WTC11 (cell line): ENCODE measurements at regions not wholly inside any gene's neighbourhood (a gene's known extent, or its start where the extent isn't known, plus 50 kb on each side); places are given as distances from the start of the nearest gene placed in this dataset.

Experiments
- ATAC-seq: fragments of 200-7000 bp; cut with Tn5 transposase; 2 replicates; pipeline ENCODE4 v1.10.0; 2021; ENCODE audit warnings: mild to moderate bottlenecking, moderate library complexity
- CTCF ChIA-PET: fragments of 300-600 bp; sonication (Branson Sonifier 250); formaldehyde crosslinking; loops from one replicate; lab custom pipeline; 2021; ENCODE audit warnings: antibody characterized with exemption; lab: Charles Lee
- POLR2A ChIA-PET: fragments of 350-600 bp; sonication (Branson Sonifier 250); formaldehyde crosslinking; loops from one replicate; lab custom pipeline; 2021; ENCODE audit warnings: antibody characterized with exemption; lab: Charles Lee
- DNase-seq: peaks from one replicate; pipeline ENCODE4 v3.0.0; 2021; ENCODE audit warnings: low spot score
- H3K27ac Mint-ChIP-seq: 2 replicates; pipeline ENCODE4 v1.8.0; 2021; ENCODE audit warnings: mixed read lengths
- H3K27me3 Mint-ChIP-seq: 2 replicates; pipeline ENCODE4 v1.8.0; 2021; ENCODE audit warnings: low read depth, mild to moderate bottlenecking, moderate library complexity, mixed read lengths
- H3K36me3 Mint-ChIP-seq: 2 replicates; pipeline ENCODE4 v1.8.0; 2021; ENCODE audit warnings: mixed read lengths
- H3K4me1 Mint-ChIP-seq: 2 replicates; pipeline ENCODE4 v1.8.0; 2022; ENCODE audit warnings: mixed read lengths
- H3K4me3 Mint-ChIP-seq: 2 replicates; pipeline ENCODE4 v1.8.0; 2021; ENCODE audit warnings: mild to moderate bottlenecking, moderate library complexity, mixed read lengths
- H3K9me3 Mint-ChIP-seq: 2 replicates; pipeline ENCODE4 v1.8.0; 2021; ENCODE audit warnings: mixed read lengths
- FOXK1 ChIP-seq: sonication (generic); formaldehyde crosslinking; IDR thresholded peaks from 2 replicates; pipeline ENCODE4 v1.8.0; 2022; ENCODE audit warnings: mild to moderate bottlenecking, moderate library complexity, missing genetic modification reagents
- GABPB1 ChIP-seq: sonication (generic); formaldehyde crosslinking; IDR thresholded peaks from 2 replicates; pipeline ENCODE4 v1.8.1; 2023; ENCODE audit warnings: mild to moderate bottlenecking, missing genetic modification reagents
- NFYB ChIP-seq: sonication (generic); formaldehyde crosslinking; conservative IDR thresholded peaks from 2 replicates; pipeline ENCODE4 v1.8.0; 2022; ENCODE audit warnings: low read depth, missing genetic modification reagents
- RORB ChIP-seq: fragments of 250-450 bp; sonication (Bioruptor Pico); IDR thresholded peaks from 2 replicates; pipeline ENCODE4 v1.9.0; 2021; ENCODE audit warnings: mild to moderate bottlenecking
- SMAD3 ChIP-seq: sonication (generic); formaldehyde crosslinking; IDR thresholded peaks from 2 replicates; pipeline ENCODE4 v1.8.0; 2022; ENCODE audit warnings: missing genetic modification reagents, mild to moderate bottlenecking, borderline replicate concordance
- TCF7 ChIP-seq: sonication (generic); formaldehyde crosslinking; IDR thresholded peaks from 2 replicates; pipeline ENCODE4 v1.8.0; 2022; ENCODE audit warnings: mild to moderate bottlenecking, low read depth, missing genetic modification reagents, moderate library complexity
- ZBTB21 ChIP-seq: sonication (generic); formaldehyde crosslinking; IDR thresholded peaks from 2 replicates; pipeline ENCODE4 v1.8.1; 2023; ENCODE audit warnings: mild to moderate bottlenecking, missing genetic modification reagents, borderline replicate concordance
- ZNF121 ChIP-seq: sonication (generic); formaldehyde crosslinking; IDR thresholded peaks from 2 replicates; pipeline ENCODE4 v1.8.0; 2023; ENCODE audit warnings: missing genetic modification reagents
- ZNF138 ChIP-seq: sonication (generic); formaldehyde crosslinking; conservative IDR thresholded peaks from 2 replicates; pipeline ENCODE4 v1.8.1; 2022; ENCODE audit warnings: mild to moderate bottlenecking, moderate library complexity, missing genetic modification reagents
- ZNF317 ChIP-seq: sonication (generic); formaldehyde crosslinking; IDR thresholded peaks from 2 replicates; pipeline ENCODE4 v1.8.1; 2023; ENCODE audit warnings: low read depth, mild to moderate bottlenecking, moderate library complexity, missing genetic modification reagents, borderline replicate concordance
- TF ChIP-seq, protein P1 (sequence below): fragments of 250-450 bp; sonication (Bioruptor Pico); IDR thresholded peaks from 2 replicates; pipeline ENCODE4 v1.9.0; 2021; ENCODE audit warnings: mild to moderate bottlenecking, borderline replicate concordance
- TF ChIP-seq, protein P2 (sequence below): fragments of 250-450 bp; sonication (Bioruptor Pico); IDR thresholded peaks from 2 replicates; pipeline ENCODE4 v1.8.0; 2021; ENCODE audit warnings: mild to moderate bottlenecking
- TF ChIP-seq, protein P3 (sequence below): sonication (generic); formaldehyde crosslinking; IDR thresholded peaks from 2 replicates; pipeline ENCODE4 v1.8.1; 2023; ENCODE audit warnings: mild to moderate bottlenecking, moderate library complexity, missing genetic modification reagents
- TF ChIP-seq, protein P4 (sequence below): sonication (generic); formaldehyde crosslinking; IDR thresholded peaks from 2 replicates; pipeline ENCODE4 v1.8.1; 2022; ENCODE audit warnings: low read depth, mild to moderate bottlenecking, moderate library complexity, missing genetic modification reagents, borderline replicate concordance

- ATAC-seq = no peak
- no peaks in the 10 kb centered on the region for H3K27me3 Mint-ChIP-seq
- no peaks in the 10 kb centered on the region for H3K9me3 Mint-ChIP-seq
- POLR2A ChIA-PET = interaction anchor here (0.6 kb wide), 1 partner anchor 39 kb away, joined by 6 read pairs; no protein-coding TSS in a partner anchor
- no peak overlapping the region for H3K4me3 Mint-ChIP-seq
- H3K27ac Mint-ChIP-seq = no peak overlapping the region; the same call in 1 of the 2 replicates
- no peaks in the 10 kb centered on the region for H3K36me3 Mint-ChIP-seq
- TF ChIP-seq ZNF317 = no peak
- TF ChIP-seq, protein P1, sequence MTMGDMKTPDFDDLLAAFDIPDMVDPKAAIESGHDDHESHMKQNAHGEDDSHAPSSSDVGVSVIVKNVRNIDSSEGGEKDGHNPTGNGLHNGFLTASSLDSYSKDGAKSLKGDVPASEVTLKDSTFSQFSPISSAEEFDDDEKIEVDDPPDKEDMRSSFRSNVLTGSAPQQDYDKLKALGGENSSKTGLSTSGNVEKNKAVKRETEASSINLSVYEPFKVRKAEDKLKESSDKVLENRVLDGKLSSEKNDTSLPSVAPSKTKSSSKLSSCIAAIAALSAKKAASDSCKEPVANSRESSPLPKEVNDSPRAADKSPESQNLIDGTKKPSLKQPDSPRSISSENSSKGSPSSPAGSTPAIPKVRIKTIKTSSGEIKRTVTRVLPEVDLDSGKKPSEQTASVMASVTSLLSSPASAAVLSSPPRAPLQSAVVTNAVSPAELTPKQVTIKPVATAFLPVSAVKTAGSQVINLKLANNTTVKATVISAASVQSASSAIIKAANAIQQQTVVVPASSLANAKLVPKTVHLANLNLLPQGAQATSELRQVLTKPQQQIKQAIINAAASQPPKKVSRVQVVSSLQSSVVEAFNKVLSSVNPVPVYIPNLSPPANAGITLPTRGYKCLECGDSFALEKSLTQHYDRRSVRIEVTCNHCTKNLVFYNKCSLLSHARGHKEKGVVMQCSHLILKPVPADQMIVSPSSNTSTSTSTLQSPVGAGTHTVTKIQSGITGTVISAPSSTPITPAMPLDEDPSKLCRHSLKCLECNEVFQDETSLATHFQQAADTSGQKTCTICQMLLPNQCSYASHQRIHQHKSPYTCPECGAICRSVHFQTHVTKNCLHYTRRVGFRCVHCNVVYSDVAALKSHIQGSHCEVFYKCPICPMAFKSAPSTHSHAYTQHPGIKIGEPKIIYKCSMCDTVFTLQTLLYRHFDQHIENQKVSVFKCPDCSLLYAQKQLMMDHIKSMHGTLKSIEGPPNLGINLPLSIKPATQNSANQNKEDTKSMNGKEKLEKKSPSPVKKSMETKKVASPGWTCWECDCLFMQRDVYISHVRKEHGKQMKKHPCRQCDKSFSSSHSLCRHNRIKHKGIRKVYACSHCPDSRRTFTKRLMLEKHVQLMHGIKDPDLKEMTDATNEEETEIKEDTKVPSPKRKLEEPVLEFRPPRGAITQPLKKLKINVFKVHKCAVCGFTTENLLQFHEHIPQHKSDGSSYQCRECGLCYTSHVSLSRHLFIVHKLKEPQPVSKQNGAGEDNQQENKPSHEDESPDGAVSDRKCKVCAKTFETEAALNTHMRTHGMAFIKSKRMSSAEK (CRISPR knock-in tag) = no peak
- no peak for TF ChIP-seq ZNF138 (CRISPR knock-in tag)
- TF ChIP-seq, protein P2, sequence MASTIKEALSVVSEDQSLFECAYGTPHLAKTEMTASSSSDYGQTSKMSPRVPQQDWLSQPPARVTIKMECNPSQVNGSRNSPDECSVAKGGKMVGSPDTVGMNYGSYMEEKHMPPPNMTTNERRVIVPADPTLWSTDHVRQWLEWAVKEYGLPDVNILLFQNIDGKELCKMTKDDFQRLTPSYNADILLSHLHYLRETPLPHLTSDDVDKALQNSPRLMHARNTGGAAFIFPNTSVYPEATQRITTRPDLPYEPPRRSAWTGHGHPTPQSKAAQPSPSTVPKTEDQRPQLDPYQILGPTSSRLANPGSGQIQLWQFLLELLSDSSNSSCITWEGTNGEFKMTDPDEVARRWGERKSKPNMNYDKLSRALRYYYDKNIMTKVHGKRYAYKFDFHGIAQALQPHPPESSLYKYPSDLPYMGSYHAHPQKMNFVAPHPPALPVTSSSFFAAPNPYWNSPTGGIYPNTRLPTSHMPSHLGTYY (CRISPR knock-in tag) = no peak
- no peak for TF ChIP-seq NFYB (CRISPR knock-in tag)
- no peak for TF ChIP-seq RORB (CRISPR knock-in tag)
- TF ChIP-seq, protein P3, sequence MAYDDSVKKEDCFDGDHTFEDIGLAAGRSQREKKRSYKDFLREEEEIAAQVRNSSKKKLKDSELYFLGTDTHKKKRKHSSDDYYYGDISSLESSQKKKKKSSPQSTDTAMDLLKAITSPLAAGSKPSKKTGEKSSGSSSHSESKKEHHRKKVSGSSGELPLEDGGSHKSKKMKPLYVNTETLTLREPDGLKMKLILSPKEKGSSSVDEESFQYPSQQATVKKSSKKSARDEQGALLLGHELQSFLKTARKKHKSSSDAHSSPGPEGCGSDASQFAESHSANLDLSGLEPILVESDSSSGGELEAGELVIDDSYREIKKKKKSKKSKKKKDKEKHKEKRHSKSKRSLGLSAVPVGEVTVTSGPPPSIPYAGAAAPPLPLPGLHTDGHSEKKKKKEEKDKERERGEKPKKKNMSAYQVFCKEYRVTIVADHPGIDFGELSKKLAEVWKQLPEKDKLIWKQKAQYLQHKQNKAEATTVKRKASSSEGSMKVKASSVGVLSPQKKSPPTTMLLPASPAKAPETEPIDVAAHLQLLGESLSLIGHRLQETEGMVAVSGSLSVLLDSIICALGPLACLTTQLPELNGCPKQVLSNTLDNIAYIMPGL (CRISPR knock-in tag) = no peak
- TF ChIP-seq GABPB1 (CRISPR knock-in tag) = no peak
- no peak for TF ChIP-seq TCF7 (CRISPR knock-in tag)
- no peak for TF ChIP-seq FOXK1
- peaks cover 50% of the 10 kb centered on the region for H3K4me1 Mint-ChIP-seq
- CTCF ChIA-PET = interaction anchor here (2.8 kb wide), 1 partner anchor 96 kb away, joined by 13 read pairs; no protein-coding TSS in a partner anchor
- DNase-seq = no peak
Observed at GRCh38 chr9:89699646-89700045, 94.8 kb downstream of the GADD45G start.

DNA sequence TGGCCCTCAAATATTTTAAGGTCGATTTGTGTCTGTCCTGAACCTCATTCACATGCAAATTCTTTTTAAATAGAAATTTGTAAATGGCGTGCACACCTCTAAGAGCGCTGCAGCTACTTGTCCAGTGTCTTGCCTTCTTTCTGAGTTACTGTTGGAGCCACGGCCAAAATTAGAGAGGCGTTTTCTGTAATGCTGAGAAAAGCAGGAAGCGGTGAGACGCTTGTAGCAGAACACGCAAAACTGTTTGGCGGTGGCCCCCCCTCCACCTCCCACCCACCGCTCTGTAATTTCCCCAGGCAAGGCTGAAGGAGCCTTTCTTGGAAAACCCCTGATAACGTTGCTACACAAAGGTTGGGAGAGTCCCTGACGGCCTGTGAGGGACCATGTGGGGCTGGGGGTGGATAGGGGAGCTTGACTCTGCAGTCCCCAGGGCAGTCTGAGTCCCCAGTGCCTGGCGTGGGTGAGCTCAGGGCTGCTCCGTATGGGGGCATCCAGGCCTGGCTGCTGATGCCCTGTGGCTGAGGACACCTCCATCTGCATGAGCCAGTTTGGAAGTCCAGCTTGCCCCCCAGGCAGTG is 96.5 kb downstream of the GADD45G start:
- peaks cover 48% of the 10 kb centered on the region for H3K4me1 Mint-ChIP-seq
- ATAC-seq = no peak
- DNase-seq = no peak
- no peak overlapping the region for H3K27ac Mint-ChIP-seq
- ChIA-PET CTCF (interaction anchor here (1.5 kb wide), 1 partner anchor 37 kb away, joined by 3 read pairs; no protein-coding TSS in a partner anchor), POLR2A (no interaction called here)
- no peak overlapping the region for H3K4me3 Mint-ChIP-seq
- no peaks in the 10 kb centered on the region for H3K9me3 Mint-ChIP-seq
- TF ChIP-seq, protein P4, sequence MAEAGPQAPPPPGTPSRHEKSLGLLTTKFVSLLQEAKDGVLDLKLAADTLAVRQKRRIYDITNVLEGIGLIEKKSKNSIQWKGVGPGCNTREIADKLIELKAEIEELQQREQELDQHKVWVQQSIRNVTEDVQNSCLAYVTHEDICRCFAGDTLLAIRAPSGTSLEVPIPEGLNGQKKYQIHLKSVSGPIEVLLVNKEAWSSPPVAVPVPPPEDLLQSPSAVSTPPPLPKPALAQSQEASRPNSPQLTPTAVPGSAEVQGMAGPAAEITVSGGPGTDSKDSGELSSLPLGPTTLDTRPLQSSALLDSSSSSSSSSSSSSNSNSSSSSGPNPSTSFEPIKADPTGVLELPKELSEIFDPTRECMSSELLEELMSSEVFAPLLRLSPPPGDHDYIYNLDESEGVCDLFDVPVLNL = no peak
- no peak for TF ChIP-seq ZNF121 (CRISPR knock-in tag)
- TF ChIP-seq TCF7 (CRISPR knock-in tag) = no peak
- TF ChIP-seq ZBTB21 (CRISPR knock-in tag) = no peak
- TF ChIP-seq SMAD3 = no peak
- no peaks in the 10 kb centered on the region for H3K36me3 Mint-ChIP-seq
- no peaks in the 10 kb centered on the region for H3K27me3 Mint-ChIP-seq
